Kidney (tissue), 13 donors: ENCODE measurements at regions not wholly inside any gene's neighbourhood (a gene's known extent, or its start where the extent isn't known, plus 50 kb on each side); places are given as distances from the start of the nearest gene placed in this dataset.

Experiments used
- DNase-seq, 5 donors: peaks; one replicate each; pipeline ENCODE4 v3.0.0-alpha.2; 2013 to 2020
- FAIRE-seq: peaks from 2 replicates; lab custom pipeline; 2012; peaks lifted over from hg19 to GRCh38; lab: Jason Lieb, UNC
- H3K27ac ChIP-seq, 2 donors: one replicate each; pipeline ENCODE4 v1.7.0; 2013; ENCODE audit warnings: low read depth in 2 of 2, low read length in 2 of 2, inconsistent platforms in 1 of 2
- H3K27me3 ChIP-seq: one replicate; pipeline ENCODE4 v1.7.1; 2013; ENCODE audit warnings: low read length, inconsistent platforms; ENCODE audit not compliant: control insufficient read depth, insufficient read depth
- H3K36me3 ChIP-seq, 3 donors: one replicate each; pipeline versions ENCODE4 v1.7.0 to v1.7.1; 2013; ENCODE audit warnings: low read length in 3 of 3, control low read depth in 1 of 3, inconsistent platforms in 1 of 3; ENCODE audit not compliant: insufficient read depth in 3 of 3, control insufficient read depth in 2 of 3
- H3K4me1 ChIP-seq, 3 donors: one replicate each; pipeline versions ENCODE4 v1.7.0 to v1.7.1; 2013; ENCODE audit warnings: low read length in 3 of 3, inconsistent platforms in 1 of 3, low read depth in 1 of 3; ENCODE audit not compliant: control insufficient read depth in 2 of 3, insufficient read depth in 2 of 3
- H3K4me3 ChIP-seq, 3 donors: one replicate each; pipeline versions ENCODE4 v1.7.0 to v1.8.1; 2013; ENCODE audit warnings: low read length in 3 of 3, control low read depth in 1 of 3, inconsistent platforms in 1 of 3
- H3K9ac ChIP-seq, 3 donors: one replicate each; pipeline versions ENCODE4 v1.7.0 to v1.7.1; 2013; ENCODE audit warnings: low read length in 3 of 3, control low read depth in 1 of 3, inconsistent platforms in 1 of 3
- H3K9me3 ChIP-seq, 3 donors: one replicate each; pipeline versions ENCODE4 v1.7.0 to v1.7.1; 2013; ENCODE audit warnings: low read length in 3 of 3, control low read depth in 1 of 3, inconsistent platforms in 1 of 3; ENCODE audit not compliant: control insufficient read depth in 2 of 3, insufficient read depth in 1 of 3
- intact Hi-C: fragments of 100-400 bp; cut with DNase I; formaldehyde crosslinking; loops from one replicate; pipeline ENCODE4 v1.11.1; 2022
- TF ChIP-seq, protein P1 (sequence below): IDR thresholded peaks from 3 replicates; pipeline ENCODE4 v1.5.1; 2012; ENCODE audit warnings: mild to moderate bottlenecking, moderate library complexity, borderline replicate concordance; ENCODE audit not compliant: insufficient read depth; ENCODE audit errors: extremely low read depth
- donor health status: control.
- donor health status: control.
- donor health status: control.
- donor health status: control.
- donor health status: control.
- donor health status: DM: yes; HTN: yes; CAD: no.
- donor health status: Normal renal cell carcinoma (clear cell type).

GRCh38 chr3:90092994-90093393 lies 985.6 kb downstream of the EPHA3 start:
- FAIRE-seq = no peak
- Histone ChIP-seq H3K27me3 (no peaks in the 10 kb centered on the region), H3K36me3 (no peaks in the 10 kb centered on the region), H3K4me1 (no peaks in the 10 kb centered on the region), H3K9ac (no peak overlapping the region), H3K27ac (no peak overlapping the region), H3K4me3 (no peak overlapping the region), H3K9me3 (no peaks in the 10 kb centered on the region)
- TF ChIP-seq, protein P1, sequence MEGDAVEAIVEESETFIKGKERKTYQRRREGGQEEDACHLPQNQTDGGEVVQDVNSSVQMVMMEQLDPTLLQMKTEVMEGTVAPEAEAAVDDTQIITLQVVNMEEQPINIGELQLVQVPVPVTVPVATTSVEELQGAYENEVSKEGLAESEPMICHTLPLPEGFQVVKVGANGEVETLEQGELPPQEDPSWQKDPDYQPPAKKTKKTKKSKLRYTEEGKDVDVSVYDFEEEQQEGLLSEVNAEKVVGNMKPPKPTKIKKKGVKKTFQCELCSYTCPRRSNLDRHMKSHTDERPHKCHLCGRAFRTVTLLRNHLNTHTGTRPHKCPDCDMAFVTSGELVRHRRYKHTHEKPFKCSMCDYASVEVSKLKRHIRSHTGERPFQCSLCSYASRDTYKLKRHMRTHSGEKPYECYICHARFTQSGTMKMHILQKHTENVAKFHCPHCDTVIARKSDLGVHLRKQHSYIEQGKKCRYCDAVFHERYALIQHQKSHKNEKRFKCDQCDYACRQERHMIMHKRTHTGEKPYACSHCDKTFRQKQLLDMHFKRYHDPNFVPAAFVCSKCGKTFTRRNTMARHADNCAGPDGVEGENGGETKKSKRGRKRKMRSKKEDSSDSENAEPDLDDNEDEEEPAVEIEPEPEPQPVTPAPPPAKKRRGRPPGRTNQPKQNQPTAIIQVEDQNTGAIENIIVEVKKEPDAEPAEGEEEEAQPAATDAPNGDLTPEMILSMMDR = peak; percentile 28
- peak in 1 of 5 donors; percentile 22 for DNase-seq
- intact Hi-C loops = no loop called here

DNA sequence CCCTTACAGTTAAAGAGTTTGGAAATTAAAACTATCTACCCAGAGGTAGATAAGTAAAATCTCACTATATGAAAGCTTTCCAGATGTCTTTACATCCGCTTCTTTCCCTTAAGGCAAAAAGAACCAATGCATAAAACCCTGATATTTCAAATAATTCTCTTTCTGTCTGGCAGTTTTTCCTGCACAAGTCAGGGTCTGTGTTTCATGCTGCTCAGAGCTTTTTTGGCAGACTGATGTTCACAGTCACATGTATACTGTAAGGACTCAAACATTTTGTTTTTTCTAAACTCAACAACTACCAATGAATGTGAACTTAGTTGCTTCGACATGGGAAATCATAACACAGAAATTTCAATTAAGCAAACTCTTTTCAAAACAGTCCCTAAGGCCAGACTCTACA lies 988.4 kb downstream of the EPHA3 start:
- Histone ChIP-seq H3K36me3 (no peaks in the 10 kb centered on the region), H3K9ac (no peak overlapping the region), H3K27ac (no peak overlapping the region), H3K4me3 (no peak overlapping the region), H3K9me3 (no peaks in the 10 kb centered on the region), H3K4me1 (no peaks in the 10 kb centered on the region), H3K27me3 (no peaks in the 10 kb centered on the region)
- intact Hi-C loops = no loop called here
- TF ChIP-seq, protein P1 = no peak
- FAIRE-seq (no peak), DNase-seq (no peak)

DNA sequence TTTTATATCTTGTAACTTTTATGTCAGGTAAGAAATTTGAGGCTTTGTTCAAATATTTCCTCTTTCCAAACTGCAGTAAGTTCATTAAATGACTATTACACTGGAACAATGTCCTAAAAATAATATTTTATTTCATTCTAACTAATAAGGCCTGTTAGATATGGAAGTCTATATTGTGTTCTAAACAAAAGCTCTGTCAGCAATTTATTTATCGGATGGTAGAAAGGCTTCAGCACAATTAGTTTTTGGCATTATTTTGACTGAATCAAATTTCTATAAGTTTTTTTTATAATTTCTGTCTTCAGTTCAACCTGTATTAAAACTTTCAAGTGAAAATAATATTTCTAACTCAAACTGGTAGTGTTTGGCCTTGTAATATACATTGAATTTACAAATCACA lies 992.1 kb downstream of the EPHA3 start:
- intact Hi-C loops = no loop called here
- Histone ChIP-seq H3K27me3 (no peaks in the 10 kb centered on the region), H3K4me1 (no peaks in the 10 kb centered on the region), H3K27ac (no peak overlapping the region), H3K4me3 (no peak overlapping the region), H3K9ac (no peak overlapping the region), H3K36me3 (no peaks in the 10 kb centered on the region), H3K9me3 (no peaks in the 10 kb centered on the region)
- DNase-seq (no peak), FAIRE-seq (no peak)
- TF ChIP-seq, protein P1 = no peak

GRCh38 chr3:90102146-90102545 lies 994.7 kb downstream of the EPHA3 start:
- H3K4me3 ChIP-seq = no peak overlapping the region
- no peaks in the 10 kb centered on the region for H3K36me3 ChIP-seq
- FAIRE-seq (no peak), DNase-seq (no peak)
- no peak overlapping the region for H3K27ac ChIP-seq
- H3K4me1 ChIP-seq = no peaks in the 10 kb centered on the region
- H3K9ac ChIP-seq = no peak overlapping the region
- no peaks in the 10 kb centered on the region for H3K9me3 ChIP-seq
- TF ChIP-seq, protein P1 = no peak
- intact Hi-C loops = no loop called here
- H3K27me3 ChIP-seq = no peaks in the 10 kb centered on the region
